ELF-1 (cell line): ENCODE measurements at regions not wholly inside any gene's neighbourhood (a gene's known extent, or its start where the extent isn't known, plus 50 kb on each side); places are given as distances from the start of the nearest gene placed in this dataset.

Experiments
- DNase-seq: peaks from one replicate; pipeline ENCODE4 v3.0.0-alpha.2; 2016; ENCODE audit warnings: low read depth, low spot score

GRCh38 chr1:193322211-193322610, 135.8 kb upstream of the B3GALT2 start:
- DNase-seq: no peak

- DNase-seq: no peak
These were observed 134.9 kb upstream of the B3GALT2 start for GRCh38 chr1:193321242-193321840.

- DNase-seq: no peak
These were observed 133.9 kb upstream of the B3GALT2 start for GRCh38 chr1:193320270-193320669.

- DNase-seq: no peak
These were observed 131.9 kb upstream of the B3GALT2 start for GRCh38 chr1:193318347-193318746.

- no peak for DNase-seq
These were observed 127.1 kb upstream of the B3GALT2 start for GRCh38 chr1:193313354-193314140.

- no peak for DNase-seq
These were observed 126.0 kb upstream of the B3GALT2 start for GRCh38 chr1:193312432-193312831.

- no peak for DNase-seq
These were observed 125.0 kb upstream of the B3GALT2 start for GRCh38 chr1:193311226-193311948.

GRCh38 chr1:193310564-193310963, 124.2 kb upstream of the B3GALT2 start:
- DNase-seq: no peak

- no peak for DNase-seq
These were observed 123.6 kb upstream of the B3GALT2 start for GRCh38 chr1:193309936-193310475.

GRCh38 chr1:193308438-193308837, 122.0 kb upstream of the B3GALT2 start:
- DNase-seq: no peak

- no peak for DNase-seq
These were observed 120.0 kb upstream of the B3GALT2 start for GRCh38 chr1:193306430-193306829.
